Epithelial cell of prostate (primary cell): ENCODE measurements at regions not wholly inside any gene's neighbourhood (a gene's known extent, or its start where the extent isn't known, plus 50 kb on each side); places are given as distances from the start of the nearest gene placed in this dataset.
"Not testable (repeated sequence)": the region's sequence is repeated elsewhere in the genome, so short reads cannot be mapped to it uniquely, and the experiment has no call there.

Experiments used
- DNase-seq: peaks from one replicate; pipeline ENCODE4 v3.0.0-alpha.2; 2011; ENCODE audit warnings: low read depth, low spot score
- H3K27ac ChIP-seq: fragments of 450-650 bp; 2 replicates; pipeline ENCODE4 v1.5.1; 2017; ENCODE audit warnings: mild to moderate bottlenecking

- DNase-seq = no peak
- no peak overlapping the region for H3K27ac ChIP-seq
These were observed 75.5 kb downstream of the ASB1 start for GRCh38 chr2:238502088-238502810.

GRCh38 chr2:238502956-238503791, 76.4 kb downstream of the ASB1 start:
- no peak for DNase-seq
- H3K27ac ChIP-seq = no peak overlapping the region

- no peak overlapping the region for H3K27ac ChIP-seq
These were observed 77.6 kb downstream of the ASB1 start for GRCh38 chr2:238504181-238504931.

GRCh38 chr2:238505119-238505891, 78.6 kb downstream of the ASB1 start:
- no peak overlapping the region for H3K27ac ChIP-seq
- no peak for DNase-seq

More at GRCh38 chr2:238504181-238504931, 77.6 kb downstream of the ASB1 start:
- DNase-seq = no peak

- H3K27ac ChIP-seq = no peak overlapping the region
- DNase-seq = no peak
These were observed 79.2 kb downstream of the ASB1 start for GRCh38 chr2:238505892-238506280.

- no peak for DNase-seq
- H3K27ac ChIP-seq = no peak overlapping the region
These were observed 79.8 kb downstream of the ASB1 start for GRCh38 chr2:238506371-238507068.

GRCh38 chr2:238507836-238508235, 81.1 kb downstream of the ASB1 start:
- no peak for DNase-seq
- H3K27ac ChIP-seq = no peak overlapping the region

GRCh38 chr2:238509151-238509835, 82.6 kb downstream of the ASB1 start:
- DNase-seq = no peak
- no peak overlapping the region for H3K27ac ChIP-seq

- DNase-seq = no peak
- H3K27ac ChIP-seq = no peak overlapping the region
These were observed 83.2 kb downstream of the ASB1 start for GRCh38 chr2:238509903-238510302.

- DNase-seq = no peak
- H3K27ac ChIP-seq = no peak overlapping the region
These were observed 84.3 kb downstream of the ASB1 start for GRCh38 chr2:238510911-238511613.

- H3K27ac ChIP-seq = no peak overlapping the region
- DNase-seq = no peak
These were observed 84.9 kb downstream of the ASB1 start for GRCh38 chr2:238511614-238511950.

- H3K27ac ChIP-seq = no peak overlapping the region
- DNase-seq = no peak
These were observed 85.6 kb downstream of the ASB1 start for GRCh38 chr2:238512247-238512867.

- DNase-seq = no peak
These were observed 86.6 kb downstream of the ASB1 start for GRCh38 chr2:238513346-238513745.

GRCh38 chr2:238514024-238514423, 87.3 kb downstream of the ASB1 start:
- not testable (repeated sequence) for H3K27ac ChIP-seq

More at GRCh38 chr2:238513346-238513745, 86.6 kb downstream of the ASB1 start:
- H3K27ac ChIP-seq = no peak overlapping the region

GRCh38 chr2:238515377-238515776, 88.7 kb downstream of the ASB1 start:
- H3K27ac ChIP-seq = no peak overlapping the region

More at GRCh38 chr2:238514024-238514423, 87.3 kb downstream of the ASB1 start:
- not testable (repeated sequence) for DNase-seq

GRCh38 chr2:238517209-238517608, 90.5 kb downstream of the ASB1 start:
- DNase-seq = no peak
- no peak overlapping the region for H3K27ac ChIP-seq

More at GRCh38 chr2:238515377-238515776, 88.7 kb downstream of the ASB1 start:
- DNase-seq = no peak

- no peak for DNase-seq
- no peak overlapping the region for H3K27ac ChIP-seq
These were observed 91.6 kb downstream of the ASB1 start for GRCh38 chr2:238518172-238518820.
